Esophagus muscularis mucosa (tissue), 4 donors: ENCODE measurements at regions not wholly inside any gene's neighbourhood (a gene's known extent, or its start where the extent isn't known, plus 50 kb on each side); places are given as distances from the start of the nearest gene placed in this dataset.

Experiments used
- DNase-seq: peaks from one replicate; pipeline ENCODE4 v3.0.0-alpha.2; 2017; ENCODE audit errors: extremely low spot score
- H3K27ac ChIP-seq, 4 donors: fragments of 200-600 bp; sonication (generic); replicated peaks in 1 of 4; 1 replicate in 3 of 4; 2 replicates in 1 of 4; pipeline ENCODE4 v1.5.1; 2016 to 2019; ENCODE audit warnings: mild to moderate bottlenecking in 1 of 4
- H3K27me3 ChIP-seq, 4 donors: fragments of 200-600 bp; sonication (generic); one replicate each; pipeline versions ENCODE4 v1.5.1 to v1.6.0; 2016 to 2019
- H3K36me3 ChIP-seq, 4 donors: fragments of 200-600 bp; sonication (generic); one replicate each; pipeline ENCODE4 v1.5.1; 2016 to 2019
- H3K4me1 ChIP-seq, 4 donors: fragments of 200-600 bp; sonication (generic); one replicate each; pipeline ENCODE4 v1.5.1; 2016 to 2019
- H3K4me3 ChIP-seq, 4 donors: fragments of 200-600 bp; sonication (generic); 1 replicate in 2 of 4; 2 replicates in 2 of 4; pipeline ENCODE4 v1.5.1; 2016 to 2019; ENCODE audit warnings: mild to moderate bottlenecking in 4 of 4, moderate library complexity in 1 of 4
- H3K9me3 ChIP-seq, 4 donors: fragments of 200-600 bp; sonication (generic); 1 replicate in 3 of 4; 2 replicates in 1 of 4; pipeline ENCODE4 v1.5.1; 2016 to 2019
- CTCF ChIP-seq, 3 experiments: fragments of 200-600 bp in 2 of 3; fragments of 450-650 bp in 1 of 3; sonication (generic) in 2 of 3; IDR thresholded peaks; one replicate each; pipeline ENCODE4 v1.5.1; 2017 to 2019; ENCODE audit warnings: antibody characterized with exemption in 3 of 3, mild to moderate bottlenecking in 2 of 3, moderate library complexity in 1 of 3
- EP300 ChIP-seq: sonication (generic); formaldehyde crosslinking; IDR thresholded peaks from one replicate; pipeline ENCODE4 v1.6.1; 2017; ENCODE audit warnings: antibody characterized with exemption
- POLR2A ChIP-seq: fragments of 450-650 bp; IDR thresholded peaks from one replicate; pipeline ENCODE4 v1.6.1; 2017; ENCODE audit warnings: antibody characterized with exemption, moderate library complexity, mild to moderate bottlenecking, low read depth
- POLR2AphosphoS5 ChIP-seq, 2 donors: sonication (generic); formaldehyde crosslinking; IDR thresholded peaks; one replicate each; pipeline ENCODE4 v1.6.1; 2017; ENCODE audit warnings: antibody characterized with exemption in 2 of 2
- WGBS: methylation state at CpG from one replicate; pipeline ENCODE4 v1.1.5; 2018; 5-methylcytosine and 5-hydroxymethylcytosine counted together
- intact Hi-C: fragments of 100-400 bp; cut with DNase I; formaldehyde crosslinking; loops from one replicate; pipeline ENCODE4 v1.15.1; 2023

DNA sequence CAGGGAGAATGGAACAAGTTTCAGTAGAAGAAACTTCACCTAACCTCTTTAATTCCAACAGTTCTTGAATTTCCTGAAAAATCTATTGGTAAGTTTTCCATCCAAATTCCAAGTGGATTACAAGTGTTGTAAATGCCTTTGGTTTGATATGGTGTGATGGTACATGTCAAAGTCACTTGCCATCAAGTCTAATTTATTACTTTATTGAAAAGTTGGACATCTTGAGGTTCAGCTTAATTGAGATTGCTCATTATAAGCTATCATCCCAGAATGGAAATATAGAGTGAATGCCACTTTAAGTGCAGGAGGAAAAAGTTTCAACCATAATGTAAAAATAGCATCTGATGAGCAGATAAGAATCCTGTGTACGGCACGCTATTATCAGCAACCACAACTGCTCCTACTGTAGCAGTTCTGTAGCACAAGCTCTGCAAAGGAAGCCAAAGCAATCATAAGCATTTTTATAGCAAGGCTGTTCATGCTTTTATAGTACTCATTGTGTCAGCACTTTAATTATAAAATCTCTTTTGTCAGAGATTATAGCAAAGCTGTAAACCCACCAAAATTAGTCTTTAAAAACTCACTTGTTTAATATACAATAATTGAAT, 991.8 kb upstream of the PHF14 start:
- no peak overlapping the region for H3K27ac ChIP-seq
- DNase-seq, result no peak
- no peaks in the 10 kb centered on the region for H3K9me3 ChIP-seq
- intact Hi-C loops, result no loop called here
- no peaks in the 10 kb centered on the region for H3K27me3 ChIP-seq
- H3K4me3 ChIP-seq, result no peak overlapping the region
- no peaks in the 10 kb centered on the region for H3K36me3 ChIP-seq
- WGBS, result 45% methylated on average over 2 of the region's 2 CpGs
- H3K4me1 ChIP-seq, result no peaks in the 10 kb centered on the region
- TF ChIP-seq EP300 (no peak), POLR2A (no peak), CTCF (IDR thresholded peaks at IDR 0.05) (no peak), POLR2AphosphoS5 (IDR thresholded peaks at IDR 0.05) (no peak)

GRCh38 chr7:9983048-9983447, 990.6 kb upstream of the PHF14 start:
- no peak overlapping the region for H3K27ac ChIP-seq
- 76% methylated on average over 5 of the region's 5 CpGs for WGBS
- H3K27me3 ChIP-seq, result no peaks in the 10 kb centered on the region
- H3K4me1 ChIP-seq, result no peaks in the 10 kb centered on the region
- H3K4me3 ChIP-seq, result no peak overlapping the region
- no peak for DNase-seq
- H3K9me3 ChIP-seq, result no peaks in the 10 kb centered on the region
- no peak for TF ChIP-seq POLR2AphosphoS5 (IDR thresholded peaks at IDR 0.05)
- no peak for TF ChIP-seq EP300
- TF ChIP-seq POLR2A, result no peak
- no peak for TF ChIP-seq CTCF (IDR thresholded peaks at IDR 0.05)
- no peaks in the 10 kb centered on the region for H3K36me3 ChIP-seq
- intact Hi-C loops, result no loop called here

GRCh38 chr7:10015687-10016086, 958.0 kb upstream of the PHF14 start:
- TF ChIP-seq CTCF (IDR thresholded peaks at IDR 0.05) (no peak), POLR2A (no peak), POLR2AphosphoS5 (IDR thresholded peaks at IDR 0.05) (no peak), EP300 (no peak)
- 71% methylated on average over 1 of the region's 1 CpG for WGBS
- Histone ChIP-seq H3K27me3 (no peaks in the 10 kb centered on the region), H3K9me3 (no peaks in the 10 kb centered on the region), H3K36me3 (no peaks in the 10 kb centered on the region), H3K4me3 (no peak overlapping the region), H3K4me1 (no peaks in the 10 kb centered on the region), H3K27ac (no peak overlapping the region)
- no peak for DNase-seq
- intact Hi-C loops, result no loop called here

DNA sequence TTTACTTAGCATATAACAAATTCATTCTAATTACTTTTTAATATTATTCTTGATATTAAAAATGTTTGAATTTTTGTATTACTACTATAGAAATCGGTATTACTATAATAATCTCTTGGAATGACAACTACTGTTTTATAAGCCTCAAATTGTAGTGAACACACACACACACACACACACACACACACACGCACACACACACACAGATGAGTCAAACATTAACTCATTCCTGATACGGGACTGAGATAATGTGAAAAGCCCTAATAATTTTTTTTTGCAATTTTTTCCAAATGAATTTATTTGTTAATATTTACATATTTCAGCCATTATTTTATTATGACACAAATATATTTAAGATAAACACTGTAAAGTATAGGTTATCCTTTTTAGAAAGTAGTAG, 951.2 kb upstream of the PHF14 start:
- Histone ChIP-seq H3K27ac (no peak overlapping the region), H3K4me1 (no peaks in the 10 kb centered on the region), H3K9me3 (no peaks in the 10 kb centered on the region), H3K27me3 (no peaks in the 10 kb centered on the region), H3K4me3 (no peak overlapping the region), H3K36me3 (no peaks in the 10 kb centered on the region)
- DNase-seq, result no peak
- intact Hi-C loops, result no loop called here
- WGBS, result 80% methylated on average over 3 of the region's 3 CpGs
- no peak for TF ChIP-seq POLR2A
- TF ChIP-seq CTCF (IDR thresholded peaks at IDR 0.05), result no peak
- no peak for TF ChIP-seq EP300
- no peak for TF ChIP-seq POLR2AphosphoS5 (IDR thresholded peaks at IDR 0.05)

DNA sequence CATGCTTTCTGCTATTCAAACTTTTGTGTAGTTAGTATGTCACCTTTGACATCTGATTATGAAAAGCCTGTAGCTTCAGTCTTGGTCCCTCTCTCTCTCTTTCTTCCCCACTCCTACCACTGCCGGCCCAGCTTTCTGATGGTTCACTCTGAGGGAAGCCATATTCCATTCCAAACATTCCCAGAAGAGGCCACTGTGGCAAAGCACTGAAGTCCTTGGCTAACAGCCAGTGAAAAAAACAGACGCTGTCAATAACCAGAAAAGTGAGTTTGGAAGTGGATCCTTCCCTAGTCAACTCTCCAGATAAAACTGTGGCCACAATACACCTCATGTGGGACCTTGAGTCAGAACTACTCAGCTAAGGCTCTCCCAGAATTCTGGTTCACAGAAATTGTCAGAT, 950.7 kb upstream of the PHF14 start:
- H3K9me3 ChIP-seq, result no peaks in the 10 kb centered on the region
- H3K27me3 ChIP-seq, result no peaks in the 10 kb centered on the region
- no peaks in the 10 kb centered on the region for H3K36me3 ChIP-seq
- WGBS, result 33% methylated on average over 2 of the region's 2 CpGs
- DNase-seq, result no peak
- no peaks in the 10 kb centered on the region for H3K4me1 ChIP-seq
- TF ChIP-seq CTCF (IDR thresholded peaks at IDR 0.05) (peak in 1 of 3 experiments; percentile 26), POLR2AphosphoS5 (IDR thresholded peaks at IDR 0.05) (no peak)
- intact Hi-C loops, result no loop called here
- H3K4me3 ChIP-seq, result no peak overlapping the region
- no peak overlapping the region for H3K27ac ChIP-seq
